Islet of Langerhans (tissue), 1 donor: ENCODE measurements at regions not wholly inside any gene's neighbourhood (a gene's known extent, or its start where the extent isn't known, plus 50 kb on each side); places are given as distances from the start of the nearest gene placed in this dataset.

Experiments used
- FAIRE-seq: peaks from one replicate; lab custom pipeline; 2011; peaks lifted over from hg19 to GRCh38; lab: Jason Lieb, UNC

DNA sequence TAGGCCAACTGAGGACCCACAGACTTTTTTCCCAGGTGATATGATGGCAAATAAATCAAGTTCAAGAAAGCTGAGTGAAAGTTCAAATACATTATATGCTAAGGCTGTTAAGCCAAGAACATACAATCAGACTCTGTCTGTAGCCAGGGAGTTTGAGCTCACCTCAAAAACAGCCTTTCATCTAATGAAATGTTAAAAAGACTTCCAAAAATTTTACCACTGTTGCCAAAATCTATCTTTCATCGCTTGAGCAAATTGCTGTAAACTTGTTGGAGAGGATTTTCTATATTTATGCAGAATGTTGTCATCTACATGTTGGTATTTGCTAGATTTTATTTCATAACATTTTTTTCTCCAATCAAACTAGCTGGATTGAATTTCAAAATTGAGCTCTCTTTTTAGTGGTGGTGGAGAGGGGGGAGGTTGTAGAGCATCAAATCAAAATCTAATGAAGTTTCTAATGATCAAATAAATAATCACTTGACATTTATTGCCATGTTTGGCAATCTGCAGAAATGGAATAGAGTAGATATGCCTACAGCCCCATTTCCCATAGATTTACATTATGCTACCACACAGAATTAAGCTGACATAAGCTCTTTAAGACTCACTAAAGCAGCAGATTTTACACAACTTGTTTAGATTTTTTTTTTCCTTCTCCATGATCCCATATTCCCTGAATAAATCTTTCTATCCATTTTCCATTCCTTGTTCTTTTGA, 828.9 kb upstream of the ZNF608 start:
- no peak for FAIRE-seq

DNA sequence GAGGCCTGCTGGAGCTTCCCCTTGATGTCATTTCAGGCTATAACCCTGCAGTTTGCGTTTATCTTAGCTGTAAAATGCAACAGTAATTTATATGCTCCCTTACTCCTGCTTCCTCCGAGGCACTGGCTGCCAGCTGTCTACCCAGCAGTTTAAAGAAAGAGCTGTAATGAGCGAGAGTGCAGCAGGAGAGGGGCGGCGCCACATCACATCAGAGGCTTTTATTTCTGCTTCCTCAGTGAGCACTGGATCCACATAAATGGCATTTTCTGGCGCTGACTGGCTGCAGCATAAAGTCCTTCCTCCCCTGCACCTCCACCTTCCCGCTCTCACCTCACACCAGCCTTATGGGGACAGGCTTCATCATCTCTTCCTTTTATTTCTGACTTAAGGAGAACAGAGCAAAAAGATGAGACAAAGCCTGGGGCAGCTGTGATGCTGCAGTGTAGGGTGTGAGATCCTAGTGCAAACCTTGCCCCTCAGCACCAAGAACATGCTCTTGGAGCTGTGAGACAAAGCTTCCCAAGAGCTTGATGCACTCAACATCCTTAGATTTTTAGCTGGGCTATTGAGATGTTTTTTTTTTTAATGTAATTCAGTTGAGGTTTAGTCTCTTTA, 829.6 kb upstream of the ZNF608 start:
- no peak for FAIRE-seq

DNA sequence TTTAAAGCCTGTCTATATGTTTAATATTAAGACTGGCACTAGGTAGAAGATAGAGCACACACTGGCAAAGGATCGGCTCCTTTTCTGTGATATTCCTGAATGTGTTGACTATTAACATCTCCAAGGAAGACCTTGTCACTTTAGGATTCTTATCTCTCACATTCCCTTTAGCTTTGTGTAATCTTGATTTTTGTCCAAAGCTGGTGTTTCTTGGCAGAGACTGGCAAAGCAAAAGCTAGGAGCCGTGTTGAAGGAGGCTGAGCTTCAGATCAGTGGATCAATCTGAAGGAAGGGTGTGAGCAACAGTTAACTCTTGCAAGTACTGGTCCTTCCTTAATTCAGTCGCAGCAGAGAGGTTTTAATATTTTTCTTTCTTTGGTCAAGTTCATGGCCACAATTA, 830.4 kb upstream of the ZNF608 start:
- no peak for FAIRE-seq

DNA sequence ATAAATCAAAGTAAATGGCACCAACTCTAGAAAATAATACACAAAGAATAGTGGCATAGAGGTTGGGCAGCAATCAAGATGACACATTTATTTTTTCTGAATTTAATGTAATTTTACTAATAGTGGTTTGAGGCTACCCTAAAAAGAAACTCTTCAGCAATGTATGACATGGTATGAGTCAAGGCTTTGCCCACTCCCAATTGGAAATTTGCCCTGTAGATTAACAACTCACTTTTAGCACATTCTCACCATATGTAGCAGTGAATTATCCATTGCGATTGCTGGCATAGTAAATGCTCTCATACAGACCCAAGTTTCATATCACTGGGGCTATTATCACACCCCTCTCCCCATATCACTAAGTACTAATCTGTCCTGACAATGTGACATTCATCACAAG, 832.1 kb upstream of the ZNF608 start:
- no peak for FAIRE-seq

DNA sequence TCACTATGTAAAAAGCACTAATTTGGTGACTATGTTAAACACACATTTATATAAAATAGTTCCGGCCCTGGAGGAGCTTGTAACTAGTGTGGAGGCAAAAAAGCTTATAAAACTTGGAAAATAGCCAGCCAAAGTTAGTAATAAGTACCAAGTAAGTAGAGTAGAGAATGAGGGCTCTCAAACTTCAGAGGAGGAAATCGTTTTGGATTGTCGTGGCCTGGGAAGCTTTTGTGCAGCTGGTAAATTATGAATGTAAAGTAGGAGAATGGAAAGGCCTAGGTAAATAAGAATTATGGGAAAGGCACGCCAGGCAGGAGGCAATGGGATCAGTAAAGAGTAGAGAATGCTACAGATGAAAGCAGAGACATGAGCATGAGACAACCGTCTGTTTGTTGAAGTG, 832.7 kb upstream of the ZNF608 start:
- FAIRE-seq: no peak

DNA sequence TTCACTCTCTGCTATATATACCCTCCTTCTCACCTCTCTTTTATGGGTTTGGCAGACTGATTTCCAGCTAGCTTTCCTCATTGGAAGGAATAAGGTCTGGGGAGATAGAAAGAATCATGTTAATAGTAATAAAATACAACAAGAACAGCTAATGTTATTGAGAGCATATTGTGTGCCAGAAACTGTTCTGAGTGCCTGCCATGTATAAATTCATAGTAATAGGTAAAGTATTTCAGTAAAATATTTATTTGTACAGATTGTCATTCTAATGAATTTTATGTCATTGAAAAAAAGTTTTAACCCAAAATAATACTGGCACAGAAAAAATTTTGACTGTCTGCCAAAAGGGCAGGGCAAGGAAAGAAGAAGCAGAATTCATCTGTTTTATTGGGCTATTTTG, 834.9 kb upstream of the ZNF608 start:
- FAIRE-seq: no peak

DNA sequence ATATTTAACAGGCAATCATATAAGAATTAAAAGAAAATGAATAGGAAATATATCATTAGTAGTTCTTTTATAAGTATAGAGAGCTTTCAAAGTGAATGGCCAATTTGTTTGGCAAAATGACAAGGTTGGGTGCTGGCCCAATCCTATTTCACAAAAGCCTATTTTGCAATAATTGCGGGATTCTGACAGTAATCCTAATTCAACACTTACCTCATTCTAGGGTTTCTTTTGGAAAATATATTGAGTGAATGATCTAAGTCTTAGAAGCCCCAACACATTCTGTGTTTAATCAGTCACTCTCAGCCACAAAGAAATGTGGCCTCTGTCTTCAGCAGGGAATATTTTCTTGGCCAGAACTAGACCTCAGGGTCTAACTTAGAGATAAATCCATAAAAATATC, 835.9 kb upstream of the ZNF608 start:
- no peak for FAIRE-seq

DNA sequence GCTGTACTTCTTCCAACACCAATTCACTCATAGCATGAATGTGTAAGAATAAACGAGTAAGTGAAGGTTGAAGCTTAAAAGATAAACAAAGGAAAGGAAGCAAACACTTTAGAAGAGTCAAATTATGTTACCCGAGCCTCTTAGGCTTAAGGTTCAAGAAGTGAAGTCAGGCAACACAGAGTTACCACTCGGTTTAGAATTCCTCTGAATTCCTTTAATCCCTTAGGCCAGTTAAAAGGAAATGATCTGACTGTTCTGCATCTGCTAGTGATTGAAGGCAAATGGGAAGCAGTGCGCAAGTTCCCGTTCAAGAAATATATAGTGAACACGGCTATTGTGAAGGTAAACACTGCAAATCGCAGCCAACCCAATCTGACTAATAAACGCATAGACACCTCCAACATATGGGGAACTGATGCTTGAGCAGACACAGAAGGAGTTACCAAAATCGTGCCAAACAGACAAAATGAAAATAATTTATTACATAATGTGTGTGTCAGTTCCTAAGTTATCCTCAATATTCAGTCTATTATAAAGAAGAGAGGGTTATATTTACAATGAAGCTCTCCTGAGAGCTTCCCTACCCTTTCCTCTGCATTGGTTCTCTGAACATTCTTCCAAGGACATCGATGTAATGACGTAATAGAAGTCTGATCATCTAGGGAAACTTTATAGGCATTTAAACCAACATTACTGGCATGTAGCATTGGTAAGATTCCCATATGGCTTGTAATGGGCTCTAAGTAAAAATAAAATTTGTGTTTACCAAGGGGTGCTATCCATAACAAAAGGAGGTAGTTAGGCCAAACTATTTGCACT, 837.1 kb upstream of the ZNF608 start:
- FAIRE-seq: no peak

DNA sequence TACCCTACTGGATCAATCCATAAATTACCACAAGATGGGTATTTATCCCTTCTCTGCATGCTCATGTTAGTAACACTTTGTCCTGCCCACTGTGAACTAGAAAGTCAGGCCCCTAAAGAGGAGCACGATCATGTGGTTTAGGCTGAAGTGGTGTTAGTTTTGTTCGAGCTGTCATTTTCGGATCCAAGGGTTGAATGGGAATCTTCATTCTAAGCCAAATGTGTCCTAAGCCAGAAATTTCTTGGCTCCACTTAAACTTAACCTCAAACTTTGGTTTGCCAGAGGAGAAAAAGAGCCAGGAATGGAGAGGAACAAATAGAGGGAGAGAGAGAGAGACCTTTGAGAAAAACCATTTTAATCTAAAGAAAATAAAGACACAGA, 837.7 kb upstream of the ZNF608 start:
- no peak for FAIRE-seq

DNA sequence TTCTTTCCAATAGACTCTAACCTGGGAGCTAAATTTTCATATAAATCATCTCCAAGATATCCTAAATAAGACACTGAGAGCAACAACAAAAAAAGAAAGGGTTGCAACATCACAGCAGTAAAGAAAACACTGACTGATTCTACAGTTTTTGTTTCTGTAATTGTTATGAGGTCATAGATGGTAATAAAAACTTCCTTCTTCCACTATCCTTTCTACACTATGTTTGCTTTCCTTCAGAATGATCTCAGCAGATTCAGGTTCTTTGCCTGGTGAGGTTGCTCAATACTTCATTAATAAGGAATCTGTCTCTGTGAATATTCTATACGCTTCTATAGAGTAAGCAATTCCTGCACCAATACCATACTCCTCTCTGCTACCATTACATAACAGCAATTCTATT, 835.6 kb upstream of the GRAMD2B start:
- FAIRE-seq: no peak

DNA sequence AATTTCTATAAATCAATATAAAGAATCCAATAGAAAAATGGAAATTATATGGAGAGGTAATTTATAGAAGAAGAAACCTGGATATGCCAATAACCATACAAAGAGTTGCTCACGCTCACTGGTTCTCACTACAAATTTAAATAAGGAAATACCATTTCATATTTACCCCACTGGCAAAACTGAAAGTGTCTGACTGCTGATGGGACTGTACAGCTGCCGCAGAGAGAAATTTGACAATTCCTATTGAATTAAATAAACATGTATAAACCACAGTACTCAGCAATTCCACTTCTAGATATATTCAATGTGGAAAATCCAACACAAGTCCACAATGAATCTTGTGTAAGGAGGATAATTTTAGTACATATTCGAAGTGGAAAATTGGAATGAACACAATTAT, 830.4 kb upstream of the GRAMD2B start:
- FAIRE-seq: peak; percentile 84

DNA sequence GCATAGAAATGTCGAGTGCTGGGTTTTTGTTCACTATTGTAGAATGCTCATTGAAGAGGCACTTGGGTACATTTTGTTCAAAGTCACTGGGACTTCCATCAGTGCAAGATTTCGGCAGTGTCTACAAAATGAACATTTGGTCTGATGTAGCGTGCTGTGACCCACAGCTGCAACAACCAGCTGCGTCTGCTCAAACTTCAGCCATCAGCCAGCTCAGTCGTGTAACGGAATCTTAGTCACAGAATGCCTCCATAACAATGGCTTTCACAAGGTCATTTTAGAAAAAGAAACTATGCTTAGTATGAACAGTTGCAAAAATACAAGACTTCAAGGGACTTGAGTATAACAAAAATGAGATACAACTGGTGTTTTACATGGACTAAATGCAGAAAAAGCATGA, 828.1 kb upstream of the GRAMD2B start:
- no peak for FAIRE-seq

DNA sequence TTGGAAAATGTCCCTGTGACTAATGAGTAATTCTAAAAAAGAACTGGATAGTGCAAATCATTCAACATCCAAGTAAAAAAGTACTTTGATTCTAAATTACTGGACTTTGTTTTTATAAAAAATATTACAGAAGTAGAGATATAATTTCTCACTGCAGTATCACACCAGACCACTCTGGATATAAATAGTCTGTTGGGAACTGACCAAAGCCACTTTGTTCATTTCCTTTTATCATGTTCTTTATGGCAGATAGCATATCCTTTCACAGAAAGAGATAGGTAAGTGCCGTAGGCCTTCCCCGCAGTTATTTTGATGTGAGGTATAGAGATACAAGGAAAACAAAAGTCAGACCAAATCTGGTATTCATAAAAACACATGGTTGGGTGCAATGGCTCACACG, 827.4 kb upstream of the GRAMD2B start:
- no peak for FAIRE-seq

DNA sequence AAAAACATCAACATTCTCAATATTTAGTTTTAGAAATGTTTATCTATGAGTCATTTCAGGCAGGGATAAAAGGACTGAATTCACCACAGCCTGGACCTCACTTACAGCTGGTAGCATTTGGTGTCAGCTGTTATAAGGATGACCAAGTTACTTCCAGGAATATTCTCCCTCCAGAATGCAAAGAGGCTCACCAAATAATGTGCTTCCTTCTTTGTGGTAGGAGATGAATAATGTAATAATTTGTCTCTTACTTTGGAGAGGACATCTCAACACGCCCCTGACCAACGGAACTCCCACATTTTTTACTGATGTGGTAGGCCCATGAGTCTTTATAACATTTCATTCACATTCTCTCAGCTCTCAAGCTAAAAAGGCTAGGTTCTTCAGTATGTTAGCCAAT, 825.9 kb upstream of the GRAMD2B start:
- no peak for FAIRE-seq

DNA sequence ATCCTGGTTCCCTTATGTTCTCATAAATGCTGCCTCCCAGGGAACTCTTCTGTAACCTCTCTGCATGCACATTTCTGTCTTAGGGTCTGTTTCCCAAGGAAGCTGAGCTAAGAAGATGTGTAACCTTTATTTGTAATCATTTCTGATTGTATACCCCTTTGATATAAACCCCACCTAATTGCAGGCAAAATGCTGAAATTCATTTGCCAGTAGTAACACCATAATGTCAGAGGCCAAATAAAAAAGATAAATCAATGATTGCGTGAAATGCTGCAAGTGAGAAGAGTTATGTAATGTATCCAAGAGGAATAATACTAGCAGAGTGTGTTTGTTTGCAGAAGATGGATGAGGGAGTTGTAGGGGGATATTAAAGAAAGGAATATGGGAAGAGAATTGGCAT, 822.6 kb upstream of the GRAMD2B start:
- no peak for FAIRE-seq

DNA sequence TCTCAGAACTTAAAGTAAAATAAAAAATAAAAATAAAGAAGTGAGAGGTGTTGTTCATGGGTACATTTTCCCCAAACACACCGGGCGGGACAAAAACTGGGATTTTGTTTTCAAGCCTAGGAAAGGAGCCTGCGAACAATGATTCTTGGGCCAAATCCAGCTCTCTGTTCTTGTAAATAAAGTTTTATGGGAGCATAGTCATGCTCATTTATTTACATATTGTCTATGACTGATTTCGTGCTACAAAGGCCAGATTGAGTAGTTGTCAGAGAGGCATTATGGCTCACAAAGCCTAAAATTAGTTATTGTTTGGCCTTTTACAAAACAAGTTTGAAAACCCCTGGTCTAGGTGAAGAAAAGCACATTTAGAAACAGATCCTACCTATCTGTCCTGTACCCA, 821.0 kb upstream of the GRAMD2B start:
- no peak for FAIRE-seq

DNA sequence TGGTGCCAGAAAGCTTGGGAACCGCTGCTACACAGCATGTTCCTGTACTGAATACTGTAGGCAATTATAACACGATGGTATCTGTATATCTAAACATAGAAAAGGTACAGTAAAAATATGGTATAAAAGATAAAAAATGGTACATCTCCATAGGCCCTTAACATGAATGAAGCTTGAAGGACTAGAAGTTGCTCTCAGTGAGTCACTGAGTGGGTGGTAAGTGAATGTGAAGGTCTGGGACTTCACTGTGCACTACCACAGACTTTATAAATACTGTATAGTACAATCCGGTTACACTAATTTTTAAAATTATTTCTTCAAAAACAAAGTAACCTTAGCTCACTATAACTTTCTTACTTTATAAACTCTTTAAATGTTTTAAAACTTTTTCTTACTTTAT, 819.9 kb upstream of the GRAMD2B start:
- FAIRE-seq: no peak

DNA sequence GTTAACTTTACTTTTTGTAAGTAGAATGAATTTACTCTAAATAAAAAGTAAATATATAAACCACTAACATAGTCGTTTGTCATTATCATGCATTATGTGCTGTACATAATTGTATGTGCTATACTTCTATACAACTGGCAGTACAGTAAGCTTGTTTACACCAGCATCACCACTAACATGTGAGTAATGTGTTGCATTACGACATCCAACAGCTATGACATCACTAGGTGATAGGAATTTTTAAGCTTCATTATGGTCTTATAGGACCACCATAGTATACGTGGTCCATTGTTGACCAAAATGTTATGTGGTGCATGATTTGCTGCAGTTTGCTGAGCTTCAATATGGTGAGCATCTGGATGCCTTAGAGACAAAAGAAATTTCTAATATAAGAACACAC, 819.1 kb upstream of the GRAMD2B start:
- no peak for FAIRE-seq

DNA sequence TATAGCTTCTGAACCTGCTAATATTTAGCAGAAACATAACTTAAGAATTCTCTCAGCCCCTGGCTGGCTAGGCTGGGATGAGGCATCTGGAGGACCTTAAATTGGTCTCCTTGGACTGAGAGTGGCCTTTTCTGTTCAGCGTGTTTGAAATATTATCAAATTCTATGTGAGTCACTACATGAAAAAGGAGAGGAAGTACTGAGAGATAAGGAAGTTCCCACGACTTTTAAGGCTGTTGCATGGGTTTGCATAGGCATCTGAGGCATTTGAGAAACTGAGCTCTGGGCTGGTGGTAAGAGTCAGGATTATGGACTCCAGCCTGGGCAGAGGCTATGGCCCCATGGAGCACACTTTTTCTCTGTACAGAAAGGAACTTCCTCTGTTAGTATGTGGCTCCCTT, 816.2 kb upstream of the GRAMD2B start:
- no peak for FAIRE-seq

DNA sequence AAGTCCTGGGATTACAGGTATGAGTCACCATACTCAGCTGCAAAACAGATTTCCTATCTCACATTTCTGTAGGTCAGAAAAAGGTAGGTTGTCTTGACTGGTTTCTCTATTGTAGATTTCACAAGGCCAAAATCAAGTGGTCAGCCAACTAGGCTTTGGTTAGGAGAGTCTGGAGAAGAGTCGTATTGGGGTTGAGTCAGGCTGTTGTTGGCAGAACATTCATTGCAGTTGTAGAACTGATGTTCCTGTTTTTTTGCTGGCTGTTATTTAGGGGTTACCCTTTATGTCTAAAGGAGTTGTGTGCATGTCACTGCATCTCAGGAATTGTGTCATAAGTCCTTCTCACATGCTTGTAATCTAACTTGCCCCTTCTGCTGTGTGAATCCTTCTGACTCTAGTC, 814.2 kb upstream of the GRAMD2B start:
- FAIRE-seq: no peak

DNA sequence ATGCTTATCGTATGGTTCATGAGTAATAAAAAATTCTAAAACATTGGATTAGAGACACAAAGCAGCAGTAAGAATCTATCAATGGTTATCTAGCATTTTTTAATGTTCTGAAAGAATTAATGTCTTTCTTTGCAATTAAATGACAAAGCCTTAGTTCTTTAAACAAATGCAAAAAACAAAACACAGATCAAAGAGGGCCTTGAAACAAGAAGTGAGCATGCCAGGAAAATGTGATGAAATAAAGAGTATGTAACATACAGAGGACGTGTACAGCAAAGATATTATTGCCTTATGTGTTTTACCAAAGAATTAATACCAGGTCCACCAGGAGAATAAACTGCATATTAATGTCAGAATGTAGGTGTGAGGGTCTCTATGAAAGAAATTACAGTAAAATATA, 812.3 kb upstream of the GRAMD2B start:
- no peak for FAIRE-seq

DNA sequence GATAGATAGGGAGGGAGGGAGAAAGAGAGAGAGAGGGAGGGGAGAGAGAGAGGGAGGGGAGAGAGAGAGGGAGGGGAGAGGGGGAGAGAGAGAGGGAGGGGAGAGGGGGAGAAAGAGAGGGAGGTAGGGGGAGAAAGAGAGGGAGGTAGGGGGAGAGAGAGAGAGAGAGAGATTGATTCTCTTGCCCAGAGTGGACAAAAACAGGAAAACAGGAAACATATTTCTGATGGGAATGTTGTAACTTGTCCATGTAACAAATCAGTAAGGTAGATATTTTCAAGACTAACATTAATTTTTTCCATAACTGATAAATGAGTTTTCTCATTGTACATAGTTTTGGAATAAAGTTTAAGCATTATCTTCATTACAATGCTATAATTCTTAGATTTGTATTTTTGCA, 811.7 kb upstream of the GRAMD2B start:
- FAIRE-seq: no peak

DNA sequence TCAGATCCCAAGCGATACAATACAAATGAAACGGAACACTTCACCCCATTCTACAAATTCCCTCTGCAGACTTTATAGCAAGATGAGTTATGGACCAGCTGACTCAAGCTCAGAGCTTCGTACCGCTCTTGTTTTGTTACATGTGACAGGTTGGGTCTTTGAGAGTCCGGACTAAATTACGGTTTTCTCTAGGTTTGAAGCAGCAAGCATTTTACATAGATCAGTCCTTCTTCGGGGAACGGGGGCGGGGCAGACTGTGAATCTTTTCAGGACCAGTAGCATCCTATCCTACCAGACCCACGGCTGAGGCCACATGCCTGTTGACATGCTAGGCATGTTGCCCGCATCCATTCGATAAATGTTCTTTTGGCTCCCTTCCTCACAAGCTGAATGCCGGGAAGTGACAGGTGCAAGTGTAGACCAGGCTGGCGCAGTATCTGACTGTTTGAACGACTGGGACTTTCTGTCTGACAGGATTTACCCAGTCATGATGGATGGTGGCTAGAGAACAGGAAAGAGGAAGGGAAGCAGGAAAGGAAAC, 811.0 kb upstream of the GRAMD2B start:
- FAIRE-seq: no peak
